Gastroesophageal sphincter (tissue), 4 donors: ENCODE measurements at regions not wholly inside any gene's neighbourhood (a gene's known extent, or its start where the extent isn't known, plus 50 kb on each side); places are given as distances from the start of the nearest gene placed in this dataset.

ENCODE experiments used
- ATAC-seq: fragments of 150-250 bp; one replicate; pipeline ENCODE4 v1.9.1; 2016; ENCODE audit warnings: mild to moderate bottlenecking, moderate library complexity
- H3K27ac ChIP-seq, 4 donors: fragments of 200-600 bp; sonication (generic) in 3 of 4; 1 replicate in 3 of 4; 2 replicates in 1 of 4; pipeline ENCODE4 v1.5.1; 2016 to 2019
- H3K27me3 ChIP-seq: fragments of 200-600 bp; sonication (generic); one replicate; pipeline ENCODE4 v1.5.1; 2019
- H3K36me3 ChIP-seq, 2 donors: fragments of 200-600 bp; sonication (generic); one replicate each; pipeline ENCODE4 v1.5.1; 2019; ENCODE audit warnings: control low read depth in 1 of 2
- H3K4me1 ChIP-seq, 3 donors: fragments of 200-600 bp; sonication (generic); 1 replicate in 2 of 3; 2 replicates in 1 of 3; pipeline ENCODE4 v1.5.1; 2016 to 2019; ENCODE audit warnings: control low read depth in 2 of 3
- H3K4me3 ChIP-seq, 2 donors: fragments of 200-600 bp; sonication (generic); one replicate each; pipeline ENCODE4 v1.5.1; 2019; ENCODE audit warnings: mild to moderate bottlenecking in 1 of 2, moderate library complexity in 1 of 2
- H3K9me3 ChIP-seq, 3 donors: fragments of 200-600 bp; sonication (generic); one replicate each; pipeline ENCODE4 v1.5.1; 2017 to 2019; ENCODE audit warnings: control low read depth in 2 of 3
- EP300 ChIP-seq: sonication (generic); formaldehyde crosslinking; IDR thresholded peaks from one replicate; pipeline ENCODE4 v1.6.1; 2017; ENCODE audit warnings: antibody characterized with exemption, mild to moderate bottlenecking
- POLR2A ChIP-seq, 2 donors: fragments of 450-650 bp; IDR thresholded peaks; one replicate each; pipeline ENCODE4 v1.6.1; 2017; ENCODE audit warnings: antibody characterized with exemption in 2 of 2, mild to moderate bottlenecking in 2 of 2, moderate library complexity in 1 of 2
- POLR2AphosphoS5 ChIP-seq: sonication (generic); formaldehyde crosslinking; IDR thresholded peaks from one replicate; pipeline ENCODE4 v1.6.1; 2017; ENCODE audit warnings: antibody characterized with exemption
- WGBS, 2 donors: methylation state at CpG; one replicate each; pipeline ENCODE4 v1.1.5; 2018; ENCODE audit warnings: low coverage in 1 of 2; 5-methylcytosine and 5-hydroxymethylcytosine counted together
- TF ChIP-seq, protein P1 (sequence below), 4 experiments: fragments of 200-600 bp in 2 of 4; fragments of 450-650 bp in 2 of 4; sonication (generic) in 1 of 4; IDR thresholded peaks; one replicate each; pipeline ENCODE4 v1.5.1; 2017 to 2019; ENCODE audit warnings: antibody characterized with exemption in 4 of 4, mild to moderate bottlenecking in 2 of 4, moderate library complexity in 2 of 4

- peaks cover 14 to 74% (median 48%) of the 10 kb centered on the region in 3 donors for H3K4me1 ChIP-seq
- H3K9me3 ChIP-seq = no peaks in the 10 kb centered on the region
- 15 to 42% methylated on average over 6 to 7 of the region's 7 CpGs for WGBS, 2 donors
- no peak overlapping the region for H3K4me3 ChIP-seq
- peak overlapping the region; percentile 49 to 80 (median 64) for H3K27ac ChIP-seq
- no peak for TF ChIP-seq EP300
- no peak for TF ChIP-seq POLR2A (IDR thresholded peaks at IDR 0.05)
- TF ChIP-seq, protein P1, sequence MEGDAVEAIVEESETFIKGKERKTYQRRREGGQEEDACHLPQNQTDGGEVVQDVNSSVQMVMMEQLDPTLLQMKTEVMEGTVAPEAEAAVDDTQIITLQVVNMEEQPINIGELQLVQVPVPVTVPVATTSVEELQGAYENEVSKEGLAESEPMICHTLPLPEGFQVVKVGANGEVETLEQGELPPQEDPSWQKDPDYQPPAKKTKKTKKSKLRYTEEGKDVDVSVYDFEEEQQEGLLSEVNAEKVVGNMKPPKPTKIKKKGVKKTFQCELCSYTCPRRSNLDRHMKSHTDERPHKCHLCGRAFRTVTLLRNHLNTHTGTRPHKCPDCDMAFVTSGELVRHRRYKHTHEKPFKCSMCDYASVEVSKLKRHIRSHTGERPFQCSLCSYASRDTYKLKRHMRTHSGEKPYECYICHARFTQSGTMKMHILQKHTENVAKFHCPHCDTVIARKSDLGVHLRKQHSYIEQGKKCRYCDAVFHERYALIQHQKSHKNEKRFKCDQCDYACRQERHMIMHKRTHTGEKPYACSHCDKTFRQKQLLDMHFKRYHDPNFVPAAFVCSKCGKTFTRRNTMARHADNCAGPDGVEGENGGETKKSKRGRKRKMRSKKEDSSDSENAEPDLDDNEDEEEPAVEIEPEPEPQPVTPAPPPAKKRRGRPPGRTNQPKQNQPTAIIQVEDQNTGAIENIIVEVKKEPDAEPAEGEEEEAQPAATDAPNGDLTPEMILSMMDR (IDR thresholded peaks at IDR 0.05) = no peak
- no peak for TF ChIP-seq POLR2AphosphoS5
- peak; percentile 39 for ATAC-seq
- no peaks in the 10 kb centered on the region for H3K36me3 ChIP-seq
- no peaks in the 10 kb centered on the region for H3K27me3 ChIP-seq
These were observed 75.4 kb upstream of the MAP4K3 start for GRCh38 chr2:39512434-39512935.

DNA sequence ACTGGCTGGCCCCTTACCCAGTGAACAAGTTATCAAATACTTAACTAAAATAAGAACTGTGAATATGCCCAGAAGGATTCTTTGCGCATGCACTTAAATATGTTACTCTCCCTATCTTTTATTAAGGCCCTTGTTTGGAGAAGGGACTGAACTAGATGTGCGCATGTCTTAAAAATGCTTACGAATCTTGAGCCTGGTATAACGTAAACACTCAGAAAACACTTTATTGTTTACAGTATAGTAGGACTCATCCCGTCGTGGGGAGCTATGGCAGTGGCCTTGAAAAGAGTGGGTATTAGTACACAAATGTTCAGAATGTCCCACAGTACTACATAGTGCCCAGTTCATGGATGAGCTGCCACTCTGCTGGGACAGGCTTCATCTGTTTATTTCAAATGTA is 75.9 kb upstream of the MAP4K3 start:
- Histone ChIP-seq H3K4me3 (no peak overlapping the region), H3K27ac (peak overlapping the region; percentile 49 to 80 (median 64)), H3K4me1 (peaks cover 15 to 75% (median 48%) of the 10 kb centered on the region in 3 donors), H3K9me3 (no peaks in the 10 kb centered on the region), H3K27me3 (no peaks in the 10 kb centered on the region), H3K36me3 (no peaks in the 10 kb centered on the region)
- no peak for TF ChIP-seq POLR2A (IDR thresholded peaks at IDR 0.05)
- TF ChIP-seq, protein P1 (IDR thresholded peaks at IDR 0.05) = no peak
- ATAC-seq = no peak
- WGBS, 2 donors = 72 to 81% methylated on average over 6 of the region's 6 CpGs

DNA sequence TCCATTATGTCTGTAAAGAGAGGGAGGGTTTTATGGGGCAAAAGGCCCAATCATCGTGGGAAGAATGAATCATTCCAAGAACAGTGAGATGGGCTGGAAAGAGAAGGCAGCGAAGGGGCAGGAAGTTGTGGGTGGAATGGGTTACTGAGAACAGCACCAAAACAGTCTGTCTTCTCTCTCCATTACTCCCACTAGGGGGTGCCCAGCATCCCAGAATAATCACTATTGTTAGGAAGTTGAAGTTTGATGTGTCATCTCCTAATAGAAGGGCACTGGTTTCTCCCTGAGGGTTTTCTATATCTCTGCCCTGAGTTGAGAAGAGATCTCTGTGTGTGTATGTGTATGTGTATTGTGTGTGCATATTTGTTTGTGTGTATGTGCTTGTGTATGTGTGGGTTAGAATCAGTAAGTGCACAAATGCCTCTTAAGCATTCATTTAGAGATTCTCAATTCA is 76.6 kb upstream of the MAP4K3 start:
- Histone ChIP-seq H3K36me3 (no peaks in the 10 kb centered on the region), H3K27ac (peak overlapping the region; percentile 38 to 80 (median 60)), H3K4me1 (peaks cover 10 to 68% (median 46%) of the 10 kb centered on the region in 3 donors), H3K27me3 (no peaks in the 10 kb centered on the region), H3K9me3 (no peaks in the 10 kb centered on the region), H3K4me3 (no peak overlapping the region)
- peak; percentile 37 for ATAC-seq
- TF ChIP-seq, protein P1 (IDR thresholded peaks at IDR 0.05) = peak; percentile 25 to 64 (median 50)
- TF ChIP-seq POLR2A (IDR thresholded peaks at IDR 0.05) = no peak
- 6 to 20% methylated on average over 1 to 2 of the region's 2 CpGs for WGBS, 2 donors

DNA sequence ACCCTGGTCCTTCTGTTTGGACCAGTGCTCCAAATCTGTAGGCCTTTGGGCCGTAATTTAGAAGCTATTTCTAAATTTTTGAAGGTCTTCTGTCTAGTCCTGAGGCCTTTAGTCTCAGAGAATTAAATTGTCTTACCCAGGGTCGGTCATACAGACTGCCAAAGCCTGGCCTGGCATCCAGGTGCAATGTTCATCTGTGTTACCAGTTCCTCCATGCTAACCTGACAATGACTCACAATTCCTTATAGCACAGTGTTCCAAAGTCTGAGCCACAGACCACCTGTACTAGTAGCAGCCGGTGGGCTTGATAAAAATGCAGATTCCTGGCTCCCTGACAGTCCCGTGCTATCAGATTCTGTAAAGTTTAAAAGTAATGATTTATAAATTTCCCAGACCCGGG is 77.7 kb upstream of the MAP4K3 start:
- ATAC-seq = no peak
- Histone ChIP-seq H3K4me1 (peaks cover 10 to 56% (median 46%) of the 10 kb centered on the region in 3 donors), H3K9me3 (no peaks in the 10 kb centered on the region), H3K4me3 (no peak overlapping the region), H3K27ac (no peak overlapping the region), H3K36me3 (no peaks in the 10 kb centered on the region), H3K27me3 (no peaks in the 10 kb centered on the region)
- WGBS, 2 donors = 69 to 96% methylated on average over 4 to 5 of the region's 5 CpGs
- TF ChIP-seq, protein P1 (IDR thresholded peaks at IDR 0.05) = no peak
- TF ChIP-seq POLR2A (IDR thresholded peaks at IDR 0.05) (no peak), EP300 (no peak), POLR2AphosphoS5 (no peak)

GRCh38 chr2:39515273-39515896 is 78.3 kb upstream of the MAP4K3 start:
- Histone ChIP-seq H3K9me3 (no peaks in the 10 kb centered on the region), H3K4me1 (peaks cover 10 to 53% (median 43%) of the 10 kb centered on the region in 3 donors), H3K36me3 (no peaks in the 10 kb centered on the region), H3K27me3 (no peaks in the 10 kb centered on the region), H3K4me3 (no peak overlapping the region), H3K27ac (peak overlapping the region in 1 of 4 donors; percentile 69)
- no peak for ATAC-seq
- TF ChIP-seq POLR2A (IDR thresholded peaks at IDR 0.05) (no peak), EP300 (no peak)
- TF ChIP-seq, protein P1 (IDR thresholded peaks at IDR 0.05) = no peak
- WGBS, 2 donors = 65 to 80% methylated on average over 9 of the region's 9 CpGs
